Natural killer cell treated with Interleukin-12 subunit alpha and Interleukin-12 subunit beta and Interleukin-15 and Interleukin-18, amount 100 ng/mL, for 72 hours (primary cell): ENCODE measurements at regions not wholly inside any gene's neighbourhood (a gene's known extent, or its start where the extent isn't known, plus 50 kb on each side); places are given as distances from the start of the nearest gene placed in this dataset.

Experiments
- ATAC-seq, 2 donors: fragments of 150-1000 bp; cut with Tn5 transposase in 1 of 2; sonication (Bioruptor Pico), chemical (Tn5 transposase) in 1 of 2; 2 replicates each; pipeline ENCODE4 v1.10.0; 2021
- DNase-seq: peaks from one replicate; pipeline ENCODE4 v3.0.0; 2022; ENCODE audit warnings: low spot score
- H3K27ac Mint-ChIP-seq, 2 donors: 1 replicate in 1 of 2; 2 replicates in 1 of 2; pipeline ENCODE4 v1.8.0; 2022; ENCODE audit warnings: mixed read lengths in 2 of 2, mild to moderate bottlenecking in 1 of 2, moderate library complexity in 1 of 2
- H3K27me3 Mint-ChIP-seq, 2 donors: 1 replicate in 1 of 2; 2 replicates in 1 of 2; pipeline ENCODE4 v1.8.0; 2022; ENCODE audit warnings: mixed read lengths in 2 of 2
- H3K36me3 Mint-ChIP-seq: one replicate; pipeline ENCODE4 v1.8.0; 2022; ENCODE audit warnings: mixed read lengths
- H3K4me1 Mint-ChIP-seq, 2 donors: 1 replicate in 1 of 2; 2 replicates in 1 of 2; pipeline ENCODE4 v1.8.0; 2022; ENCODE audit warnings: low read depth in 2 of 2, mixed read lengths in 2 of 2, mild to moderate bottlenecking in 1 of 2
- H3K4me3 Mint-ChIP-seq: one replicate; pipeline ENCODE4 v1.8.0; 2022; ENCODE audit warnings: mixed read lengths
- H3K9me3 Mint-ChIP-seq: 2 replicates; pipeline ENCODE4 v1.8.0; 2022; ENCODE audit warnings: mixed read lengths

DNA sequence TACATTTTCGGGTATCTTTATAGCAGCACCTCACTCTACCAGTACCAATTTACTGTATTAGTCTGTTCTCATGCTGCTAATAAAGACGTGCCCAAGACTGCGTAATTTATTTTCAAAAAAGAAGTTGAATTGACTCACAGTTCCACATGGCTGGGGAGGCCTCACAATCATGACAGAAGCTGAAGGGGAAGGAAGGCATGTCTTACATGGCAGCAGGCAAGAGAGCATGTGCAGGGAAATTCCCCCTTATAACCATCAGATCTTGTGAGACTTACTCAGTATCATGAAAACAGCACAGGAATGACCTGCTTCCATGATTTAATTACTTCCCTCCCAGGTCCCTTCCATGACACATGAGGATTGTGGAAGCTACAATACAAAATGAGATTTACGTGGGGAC is 602.6 kb upstream of the DAB2 start:
- no peak for DNase-seq
- Mint-ChIP-seq H3K36me3 (no peaks in the 10 kb centered on the region), H3K4me1 (no peaks in the 10 kb centered on the region), H3K4me3 (no peak overlapping the region), H3K9me3 (no peaks in the 10 kb centered on the region), H3K27ac (no peak overlapping the region), H3K27me3 (peaks cover 8 to 22% of the 10 kb centered on the region in 2 donors)
- no peak for ATAC-seq

DNA sequence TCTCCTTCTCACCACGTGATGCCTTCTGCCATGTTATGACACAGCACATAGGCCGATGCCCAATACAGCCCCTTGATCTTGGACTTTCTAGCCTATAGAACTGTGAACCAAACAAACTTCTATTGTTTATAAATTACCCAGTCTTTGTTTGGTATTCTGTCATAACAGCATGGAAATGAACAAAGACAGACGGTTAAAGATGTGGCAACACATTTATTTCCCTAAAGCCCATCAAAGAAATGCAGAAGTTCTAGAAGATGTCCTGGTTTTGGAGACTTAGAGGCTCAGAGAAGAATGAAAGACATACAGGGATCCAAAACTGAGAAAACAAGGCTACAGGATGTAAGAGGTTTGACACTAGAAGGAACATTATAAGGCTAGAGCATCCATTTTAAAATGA is 600.8 kb upstream of the DAB2 start:
- Mint-ChIP-seq H3K27ac (no peak overlapping the region), H3K4me1 (peaks cover 2 to 7% of the 10 kb centered on the region in 2 donors), H3K9me3 (no peaks in the 10 kb centered on the region), H3K27me3 (peaks cover 8 to 15% of the 10 kb centered on the region in 2 donors), H3K4me3 (no peak overlapping the region), H3K36me3 (no peaks in the 10 kb centered on the region)
- no peak for ATAC-seq
- DNase-seq: no peak

DNA sequence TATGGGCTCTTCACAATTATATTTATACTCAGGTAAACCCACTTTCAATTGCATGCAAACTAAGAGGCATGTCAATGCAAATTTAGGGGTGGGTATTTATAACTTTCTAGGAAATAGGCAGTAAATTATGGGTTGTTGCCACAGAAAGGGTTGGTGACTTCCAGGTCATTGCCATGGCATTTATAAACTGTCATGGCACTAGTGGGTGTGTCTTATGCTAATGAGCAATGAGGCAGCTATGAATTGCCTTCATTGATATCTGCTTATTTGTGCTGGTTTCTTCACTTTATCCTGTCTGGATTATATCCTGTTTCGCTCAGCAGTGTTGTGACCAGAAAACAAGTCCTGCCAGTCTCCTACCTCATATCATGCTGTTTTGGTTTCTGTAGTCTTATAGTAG is 597.3 kb upstream of the DAB2 start:
- Mint-ChIP-seq H3K36me3 (no peaks in the 10 kb centered on the region), H3K27ac (no peak overlapping the region), H3K4me3 (no peak overlapping the region), H3K27me3 (peaks cover 7 to 14% of the 10 kb centered on the region in 2 donors), H3K9me3 (no peaks in the 10 kb centered on the region), H3K4me1 (peaks cover 2 to 12% of the 10 kb centered on the region in 2 donors)
- ATAC-seq: no peak
- DNase-seq: no peak

- ATAC-seq: no peak
- H3K9me3 Mint-ChIP-seq: no peaks in the 10 kb centered on the region
Measured at GRCh38 chr5:40021007-40021406, 596.2 kb upstream of the DAB2 start.

GRCh38 chr5:40017918-40018317 is 593.1 kb upstream of the DAB2 start:
- Mint-ChIP-seq H3K27me3 (peaks cover 10 to 16% of the 10 kb centered on the region in 2 donors), H3K36me3 (no peaks in the 10 kb centered on the region)

More at GRCh38 chr5:40021007-40021406, 596.2 kb upstream of the DAB2 start:
- peaks cover 8 to 14% of the 10 kb centered on the region in 2 donors for H3K27me3 Mint-ChIP-seq
- H3K36me3 Mint-ChIP-seq: no peaks in the 10 kb centered on the region
- peaks cover 2 to 12% of the 10 kb centered on the region in 2 donors for H3K4me1 Mint-ChIP-seq
- no peak for DNase-seq
- no peak overlapping the region for H3K4me3 Mint-ChIP-seq
- no peak overlapping the region for H3K27ac Mint-ChIP-seq

GRCh38 chr5:40017135-40017534 is 592.4 kb upstream of the DAB2 start:
- no peaks in the 10 kb centered on the region for H3K9me3 Mint-ChIP-seq
- no peak overlapping the region for H3K27ac Mint-ChIP-seq

More at GRCh38 chr5:40017918-40018317, 593.1 kb upstream of the DAB2 start:
- Mint-ChIP-seq H3K27ac (no peak overlapping the region), H3K9me3 (no peaks in the 10 kb centered on the region), H3K4me1 (peaks cover 2 to 12% of the 10 kb centered on the region in 2 donors), H3K4me3 (no peak overlapping the region)
- no peak for DNase-seq
- no peak for ATAC-seq

DNA sequence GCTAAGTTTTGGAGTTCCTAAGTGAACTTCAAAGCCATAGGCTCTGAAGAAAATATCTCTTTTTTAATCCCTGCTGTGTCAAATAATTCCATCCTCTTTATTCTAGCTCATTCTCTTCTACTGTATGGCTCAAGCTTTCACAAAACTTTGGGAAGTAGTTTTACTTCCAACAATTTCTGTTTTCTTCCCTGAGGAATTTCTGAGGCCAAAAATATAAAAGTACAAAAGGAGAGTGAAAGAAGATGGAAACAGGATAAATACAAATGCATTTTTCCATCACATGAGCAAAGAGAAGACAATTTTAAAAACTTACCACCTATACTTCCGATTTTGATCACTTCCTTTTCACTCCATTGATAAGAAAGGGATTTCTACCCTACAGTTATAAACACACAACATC is 585.7 kb upstream of the DAB2 start:
- Mint-ChIP-seq H3K4me3 (no peak overlapping the region), H3K9me3 (peaks cover 5% of the 10 kb centered on the region), H3K36me3 (peaks cover 20% of the 10 kb centered on the region), H3K27me3 (peaks cover 24 to 38% of the 10 kb centered on the region in 2 donors), H3K4me1 (no peaks in the 10 kb centered on the region), H3K27ac (no peak overlapping the region)
- ATAC-seq (no peak), DNase-seq (no peak)

More at GRCh38 chr5:40017135-40017534, 592.4 kb upstream of the DAB2 start:
- DNase-seq (no peak), ATAC-seq (no peak)
- H3K27me3 Mint-ChIP-seq: peaks cover 10 to 16% of the 10 kb centered on the region in 2 donors
- no peak overlapping the region for H3K4me3 Mint-ChIP-seq
- H3K36me3 Mint-ChIP-seq: no peaks in the 10 kb centered on the region
- H3K4me1 Mint-ChIP-seq: peaks cover under 1 to 12% of the 10 kb centered on the region in 2 donors

DNA sequence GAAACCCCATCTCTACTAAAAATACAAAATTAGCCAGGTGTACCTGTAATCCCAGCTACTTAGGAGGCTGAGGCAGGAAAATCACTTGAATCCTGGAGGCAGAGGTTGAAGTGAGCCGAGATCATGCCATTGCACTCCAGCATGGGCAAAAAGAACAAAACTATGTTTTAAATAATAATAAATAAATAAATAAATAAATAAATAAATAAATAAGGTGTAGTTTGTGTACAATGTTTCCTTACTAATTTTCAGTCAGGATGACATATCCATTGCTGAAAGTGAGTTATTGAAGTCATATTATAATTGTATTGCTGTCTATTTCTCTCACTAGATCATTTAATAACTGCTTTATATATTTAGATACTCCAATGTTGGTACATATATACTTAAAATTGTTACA is 581.5 kb upstream of the DAB2 start:
- DNase-seq: no peak

GRCh38 chr5:40001796-40002195 is 577.0 kb upstream of the DAB2 start:
- Mint-ChIP-seq H3K4me1 (no peaks in the 10 kb centered on the region), H3K27me3 (peaks cover 11 to 24% of the 10 kb centered on the region in 2 donors), H3K27ac (no peak overlapping the region), H3K4me3 (no peak overlapping the region), H3K36me3 (peaks cover 4% of the 10 kb centered on the region), H3K9me3 (no peaks in the 10 kb centered on the region)
- no peak for ATAC-seq
- DNase-seq: no peak

More for the DNA sequence above, 581.5 kb upstream of the DAB2 start:
- ATAC-seq: no peak
- Mint-ChIP-seq H3K9me3 (peaks cover 5% of the 10 kb centered on the region), H3K27ac (no peak overlapping the region), H3K4me1 (no peaks in the 10 kb centered on the region), H3K36me3 (peaks cover 24% of the 10 kb centered on the region), H3K27me3 (peaks cover 31 to 34% of the 10 kb centered on the region in 2 donors), H3K4me3 (no peak overlapping the region)

DNA sequence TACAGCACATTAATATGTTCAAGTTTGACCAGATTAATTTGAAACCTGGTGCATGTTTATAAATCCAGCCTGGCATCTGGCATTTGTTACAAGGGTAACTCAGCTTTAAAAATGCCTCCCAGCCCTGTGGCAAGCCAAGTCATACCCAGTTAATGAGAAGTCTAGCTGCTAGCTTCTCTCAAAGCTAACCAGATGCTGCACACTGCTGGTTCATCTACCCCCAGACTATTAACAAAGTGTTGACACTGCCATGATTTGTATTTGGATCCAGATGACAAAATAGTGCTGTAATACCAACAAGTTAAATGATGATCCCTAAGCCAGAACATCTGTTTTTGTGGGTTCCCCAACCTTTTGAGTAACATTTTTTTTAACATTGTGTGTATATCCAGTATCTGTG is 573.7 kb upstream of the DAB2 start:
- H3K9me3 Mint-ChIP-seq: no peaks in the 10 kb centered on the region

DNA sequence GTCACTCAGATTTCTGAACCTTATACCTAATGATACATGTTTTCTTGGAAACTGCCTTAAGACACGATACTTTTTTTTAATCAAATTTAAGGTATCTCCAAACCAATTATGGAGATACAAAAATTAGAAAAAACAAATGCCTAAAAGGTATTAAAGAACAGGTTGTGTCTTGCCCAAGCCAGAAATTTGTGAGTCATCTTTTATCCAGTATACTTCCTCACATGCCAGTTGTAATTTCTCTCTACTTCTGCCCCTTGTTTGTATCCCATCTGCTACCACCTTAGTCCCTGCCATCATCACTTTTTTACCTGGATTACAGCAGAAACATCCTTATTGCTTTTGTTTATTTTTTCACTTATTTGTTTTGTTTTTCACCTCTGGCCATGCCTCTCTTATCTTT is 571.2 kb upstream of the DAB2 start:
- no peaks in the 10 kb centered on the region for H3K9me3 Mint-ChIP-seq
- DNase-seq (no peak), ATAC-seq (no peak)
- no peaks in the 10 kb centered on the region for H3K4me1 Mint-ChIP-seq
- no peak overlapping the region for H3K27ac Mint-ChIP-seq
- peaks cover 13 to 27% of the 10 kb centered on the region in 2 donors for H3K27me3 Mint-ChIP-seq
- H3K4me3 Mint-ChIP-seq: no peak overlapping the region
- H3K36me3 Mint-ChIP-seq: no peaks in the 10 kb centered on the region

More for the DNA sequence above, 573.7 kb upstream of the DAB2 start:
- Mint-ChIP-seq H3K4me3 (no peak overlapping the region), H3K27ac (no peak overlapping the region), H3K36me3 (no peaks in the 10 kb centered on the region), H3K4me1 (no peaks in the 10 kb centered on the region), H3K27me3 (peaks cover 0 to 26% of the 10 kb centered on the region in 2 donors)
- ATAC-seq: no peak
- DNase-seq: no peak

- Mint-ChIP-seq H3K27me3 (peaks cover 25 to 27% of the 10 kb centered on the region in 2 donors), H3K36me3 (no peaks in the 10 kb centered on the region)
Measured at GRCh38 chr5:39992617-39993202, 567.9 kb upstream of the DAB2 start.

GRCh38 chr5:39986614-39987013 is 561.8 kb upstream of the DAB2 start:
- Mint-ChIP-seq H3K27me3 (peaks cover 16 to 19% of the 10 kb centered on the region in 2 donors), H3K4me1 (no peaks in the 10 kb centered on the region), H3K27ac (no peak overlapping the region), H3K9me3 (no peaks in the 10 kb centered on the region), H3K4me3 (no peak overlapping the region), H3K36me3 (no peaks in the 10 kb centered on the region)
- DNase-seq (no peak), ATAC-seq (no peak)

More at GRCh38 chr5:39992617-39993202, 567.9 kb upstream of the DAB2 start:
- H3K9me3 Mint-ChIP-seq: no peaks in the 10 kb centered on the region
- H3K27ac Mint-ChIP-seq: no peak overlapping the region
- no peak overlapping the region for H3K4me3 Mint-ChIP-seq
- DNase-seq (no peak), ATAC-seq (no peak)
- no peaks in the 10 kb centered on the region for H3K4me1 Mint-ChIP-seq

DNA sequence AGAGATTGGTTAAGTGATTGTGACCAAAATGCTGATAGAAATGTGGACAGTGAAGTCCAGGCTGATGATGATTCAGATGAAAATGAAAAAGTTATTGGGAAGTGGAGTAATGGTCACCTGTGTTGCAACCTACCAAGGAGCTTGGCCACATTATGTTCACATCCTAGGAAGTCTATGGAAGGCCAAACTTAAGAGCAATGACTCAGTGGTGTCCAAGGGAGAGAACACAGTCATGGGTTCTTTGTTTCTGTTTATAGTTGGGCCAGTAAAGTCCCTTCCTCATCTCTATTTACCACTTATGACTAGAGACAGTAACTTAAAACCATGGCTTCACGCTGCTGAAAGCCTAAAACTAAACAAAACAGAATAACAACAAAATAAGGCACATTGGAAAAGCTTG is 555.3 kb upstream of the DAB2 start:
- Mint-ChIP-seq H3K9me3 (no peaks in the 10 kb centered on the region), H3K4me1 (no peaks in the 10 kb centered on the region), H3K4me3 (no peak overlapping the region), H3K36me3 (no peaks in the 10 kb centered on the region), H3K27ac (no peak overlapping the region), H3K27me3 (peaks cover 0 to 5% of the 10 kb centered on the region in 2 donors)
- ATAC-seq: no peak
- no peak for DNase-seq
